Fibroblast of skin of left biceps (primary cell): ENCODE measurements at regions not wholly inside any gene's neighbourhood (a gene's known extent, or its start where the extent isn't known, plus 50 kb on each side); places are given as distances from the start of the nearest gene placed in this dataset.
"Not testable (repeated sequence)": the region's sequence is repeated elsewhere in the genome, so short reads cannot be mapped to it uniquely, and the experiment has no call there.

Experiments
- DNase-seq, 2 experiments: peaks; one replicate each; pipeline ENCODE4 v3.0.0-alpha.2; 2013; ENCODE audit warnings: low read depth in 2 of 2

- no peak for DNase-seq
These were observed 523.2 kb upstream of the CCDC196 start for GRCh38 chr14:65962952-65963351.

DNA sequence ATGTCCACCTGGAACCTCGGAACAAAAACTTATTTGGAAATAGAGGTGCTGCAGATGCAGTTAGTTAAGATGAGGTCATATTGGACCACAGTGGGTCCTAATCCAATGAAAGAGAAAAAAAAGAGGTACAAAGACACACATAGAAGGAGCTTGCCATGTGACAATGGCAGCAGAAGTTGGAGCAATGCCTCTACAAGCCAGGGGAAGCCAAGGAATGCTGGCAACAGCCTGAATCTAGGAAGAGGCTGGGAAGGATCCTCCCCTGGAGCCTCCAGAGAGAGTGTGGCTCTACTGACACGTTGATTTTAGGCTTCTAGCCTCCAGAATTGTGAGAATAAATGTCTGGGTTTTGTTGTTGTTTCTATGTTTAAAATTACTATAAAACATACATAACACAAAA lies 521.8 kb upstream of the CCDC196 start:
- DNase-seq = no peak

- no peak for DNase-seq
These were observed 520.0 kb upstream of the CCDC196 start for GRCh38 chr14:65966188-65966587.

- peak in 1 of 2 experiments; percentile 12 for DNase-seq
These were observed 513.8 kb upstream of the CCDC196 start for GRCh38 chr14:65972346-65972870.

- peak; percentile 58 to 64 for DNase-seq
These were observed 513.3 kb upstream of the CCDC196 start for GRCh38 chr14:65972891-65973290.

DNA sequence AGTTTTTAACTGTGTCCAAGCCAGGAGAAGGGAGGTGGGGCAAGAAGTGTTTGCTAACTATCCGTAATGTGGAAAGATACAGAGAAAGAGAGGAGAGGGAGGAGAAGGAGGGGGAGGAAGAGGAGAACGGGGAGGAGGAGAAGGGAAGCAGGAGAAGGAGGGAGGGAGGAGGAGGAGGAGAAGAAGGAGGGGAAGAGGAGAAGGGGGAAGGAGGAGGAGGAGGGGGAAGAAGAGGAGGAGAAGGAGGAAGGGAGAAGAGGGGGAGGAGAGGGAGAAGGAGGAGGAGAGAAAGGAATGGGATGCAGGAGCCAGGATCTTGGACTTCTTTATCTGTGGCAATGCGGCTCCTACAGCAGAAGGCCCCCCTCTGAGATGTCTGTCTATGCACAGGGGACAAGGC lies 510.3 kb upstream of the CCDC196 start:
- DNase-seq = no peak

DNA sequence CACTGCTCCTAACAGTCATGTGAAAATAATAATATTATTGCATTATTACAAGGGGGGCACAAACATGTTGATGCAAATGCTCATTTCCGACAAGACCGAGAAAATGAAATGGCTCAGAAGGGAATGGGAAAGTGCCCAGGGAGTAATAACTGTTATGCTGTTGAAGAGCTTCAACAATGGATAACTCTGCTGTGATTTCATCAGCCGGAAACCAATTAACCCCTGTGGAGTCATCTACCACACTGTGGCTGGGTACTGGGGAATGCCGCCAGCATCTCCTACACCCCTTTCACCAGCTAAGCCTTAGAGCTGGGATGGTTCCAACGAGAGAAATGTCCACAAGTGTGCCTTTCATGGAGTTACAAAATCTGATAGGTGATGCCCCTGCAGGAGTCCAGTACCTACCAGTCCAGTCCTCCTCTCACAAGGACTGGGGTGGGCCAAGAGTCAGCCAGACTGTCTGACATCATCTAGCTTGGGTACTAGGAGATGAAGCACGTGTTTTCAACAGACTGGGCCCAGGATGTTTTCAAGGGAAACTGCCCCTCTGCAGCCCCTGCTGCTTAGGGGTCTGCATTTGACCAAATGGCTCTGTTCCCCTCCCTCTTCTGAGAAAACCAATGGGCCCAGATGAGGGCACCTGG lies 509.3 kb upstream of the CCDC196 start:
- DNase-seq = peak in 1 of 2 experiments; percentile 5

- DNase-seq = no peak
These were observed 504.9 kb upstream of the CCDC196 start for GRCh38 chr14:65981192-65981843.

- peak in 1 of 2 experiments; percentile 9 for DNase-seq
These were observed 500.1 kb upstream of the CCDC196 start for GRCh38 chr14:65986041-65986440.

DNA sequence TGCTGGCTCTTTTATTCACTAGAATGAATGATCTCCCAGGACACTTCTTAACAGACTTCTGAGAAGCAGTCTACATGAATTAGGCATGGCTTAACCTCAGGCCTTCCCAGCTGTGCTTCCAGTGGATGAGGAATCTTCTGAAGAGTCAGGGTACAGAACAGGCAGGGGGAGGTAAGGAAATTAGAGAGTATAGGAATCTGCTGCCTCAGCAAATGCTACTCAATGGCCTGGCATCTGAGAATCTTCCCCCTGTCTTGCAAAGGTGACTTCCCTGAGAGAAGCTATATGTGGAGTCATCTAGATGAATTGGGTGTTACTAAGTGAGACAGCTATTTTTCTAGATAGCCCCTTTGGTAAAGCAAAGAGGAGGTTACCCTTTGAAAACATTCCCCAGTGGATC lies 496.2 kb upstream of the CCDC196 start:
- DNase-seq = no peak

- DNase-seq = no peak
These were observed 495.1 kb upstream of the CCDC196 start for GRCh38 chr14:65991104-65991503.

DNA sequence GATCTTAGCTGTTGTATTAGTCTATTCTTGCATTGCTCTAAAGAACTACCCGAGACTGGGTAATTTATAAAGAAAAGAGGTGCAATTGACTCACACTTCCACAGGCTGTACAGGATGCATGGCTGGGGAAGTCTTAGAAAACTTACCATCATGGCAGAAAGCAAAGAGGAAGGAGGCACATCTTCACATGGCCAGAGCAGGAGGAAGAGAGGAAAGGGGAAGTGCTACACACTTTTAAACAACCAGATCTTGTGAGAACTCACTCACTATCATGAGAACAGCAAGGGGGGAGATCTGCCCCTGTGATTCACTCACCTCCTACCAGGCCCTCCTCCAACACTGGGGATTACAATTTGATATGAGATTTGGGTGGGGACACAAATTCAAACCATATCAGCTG lies 494.2 kb upstream of the CCDC196 start:
- DNase-seq = not testable (repeated sequence)

GRCh38 chr14:65993103-65993502 lies 493.1 kb upstream of the CCDC196 start:
- DNase-seq = no peak

DNA sequence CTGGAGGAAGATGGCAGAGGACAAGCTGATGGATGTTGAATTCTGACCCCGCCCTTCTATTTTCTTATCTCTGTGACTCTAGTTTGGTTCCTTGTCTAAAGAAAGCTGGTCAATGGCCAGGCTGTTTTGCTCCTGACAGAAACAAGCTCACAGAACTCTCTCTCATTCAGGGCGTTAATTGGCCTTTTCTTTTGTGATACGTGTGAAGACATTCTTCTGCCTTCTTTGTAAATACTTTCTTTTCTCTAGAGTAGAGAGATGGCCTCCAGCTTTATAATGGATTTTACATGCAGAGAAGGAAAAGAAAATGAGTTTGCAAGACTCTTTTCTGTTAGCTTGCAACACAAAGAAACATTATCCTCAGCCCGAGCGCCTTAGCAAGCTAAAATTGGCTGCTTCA lies 492.2 kb upstream of the CCDC196 start:
- DNase-seq = no peak

GRCh38 chr14:65997347-65997746 lies 488.8 kb upstream of the CCDC196 start:
- no peak for DNase-seq

DNA sequence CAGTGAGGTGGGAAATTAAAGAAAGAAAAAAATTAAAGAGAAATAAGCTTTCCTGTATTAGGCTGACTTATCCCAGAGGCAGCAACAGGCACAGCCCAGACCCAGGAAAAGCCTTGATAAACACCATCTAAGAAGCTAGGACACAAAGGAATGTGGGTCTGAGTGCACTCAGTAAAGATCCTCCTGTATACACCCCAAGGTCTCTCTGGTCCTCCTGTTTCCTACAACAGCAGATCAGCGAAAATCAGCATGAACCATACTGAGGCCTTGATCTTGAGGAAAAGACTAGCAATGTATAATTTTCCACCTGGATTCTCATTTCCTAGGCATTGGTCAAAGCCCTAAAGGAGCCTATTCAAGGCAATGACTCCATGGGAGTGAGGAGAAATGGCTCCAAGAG lies 486.3 kb upstream of the CCDC196 start:
- no peak for DNase-seq

DNA sequence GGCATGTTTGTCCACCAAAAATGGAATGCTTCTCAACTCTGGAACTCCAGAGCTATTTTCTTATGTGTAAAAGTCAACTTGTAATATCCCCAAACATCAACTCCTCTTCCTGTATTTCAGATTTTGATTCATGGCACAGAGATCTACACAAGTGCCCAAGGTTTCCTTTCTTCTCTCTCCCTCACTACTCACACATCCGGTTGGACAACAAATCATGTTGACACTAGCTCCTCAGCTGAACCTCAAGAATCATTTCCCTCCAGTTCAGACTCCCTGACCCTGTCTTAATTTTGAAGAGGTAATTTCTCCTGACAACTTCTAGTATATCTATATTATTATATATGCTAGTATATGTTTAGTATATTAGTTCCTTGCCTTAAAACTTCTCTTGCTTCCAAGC lies 485.4 kb upstream of the CCDC196 start:
- DNase-seq = no peak

GRCh38 chr14:66001356-66001755 lies 484.8 kb upstream of the CCDC196 start:
- DNase-seq = no peak

GRCh38 chr14:66003082-66003730 lies 483.0 kb upstream of the CCDC196 start:
- DNase-seq = no peak

DNA sequence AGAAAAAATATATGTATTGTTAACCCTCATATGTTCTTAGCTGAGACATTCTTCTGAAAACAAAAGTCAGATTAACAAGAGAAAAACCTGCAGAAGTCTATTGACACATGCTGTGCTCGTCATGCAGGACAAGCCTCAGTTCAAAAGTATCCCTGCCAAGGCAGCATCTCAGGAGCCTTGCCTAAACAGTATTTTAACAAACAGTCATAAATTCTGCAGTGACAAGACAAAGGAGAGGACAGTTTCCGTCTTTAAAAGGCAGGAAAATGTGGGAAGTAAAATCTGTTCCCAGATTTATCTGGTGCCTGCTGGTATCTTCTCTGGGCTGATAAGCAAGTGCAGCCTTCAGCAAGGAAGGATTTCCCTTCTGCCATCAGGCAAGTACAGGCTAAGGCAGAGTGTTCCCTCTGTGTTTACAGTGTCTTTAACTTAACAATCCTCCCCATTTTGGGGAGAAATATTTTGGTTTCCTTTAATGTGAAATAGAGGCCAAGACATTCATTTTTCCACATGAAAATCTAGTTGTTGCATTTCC lies 480.2 kb upstream of the CCDC196 start:
- no peak for DNase-seq

GRCh38 chr14:66008631-66009030 lies 477.5 kb upstream of the CCDC196 start:
- no peak for DNase-seq

GRCh38 chr14:66009089-66009488 lies 477.1 kb upstream of the CCDC196 start:
- peak; percentile 47 to 53 for DNase-seq

- no peak for DNase-seq
These were observed 475.5 kb upstream of the CCDC196 start for GRCh38 chr14:66010695-66011094.
